Endothelial cell (in vitro differentiated cells): ENCODE measurements at regions not wholly inside any gene's neighbourhood (a gene's known extent, or its start where the extent isn't known, plus 50 kb on each side); places are given as distances from the start of the nearest gene placed in this dataset.

ENCODE experiments used
- DNase-seq: peaks from one replicate; pipeline ENCODE4 v3.0.0; 2021; ENCODE audit warnings: low spot score
- H3K27ac Mint-ChIP-seq: one replicate; pipeline ENCODE4 v1.8.0; 2021; ENCODE audit warnings: mixed read lengths, inconsistent platforms; ENCODE audit not compliant: unreplicated experiment
- H3K27me3 Mint-ChIP-seq: one replicate; pipeline ENCODE4 v1.8.0; 2021; ENCODE audit warnings: mild to moderate bottlenecking, moderate library complexity, mixed read lengths, inconsistent platforms; ENCODE audit not compliant: unreplicated experiment
- H3K36me3 Mint-ChIP-seq: one replicate; pipeline ENCODE4 v1.8.0; 2021; ENCODE audit warnings: mild to moderate bottlenecking, low read depth, mixed read lengths, inconsistent platforms; ENCODE audit not compliant: unreplicated experiment
- H3K4me1 Mint-ChIP-seq: one replicate; pipeline ENCODE4 v1.8.0; 2021; ENCODE audit warnings: mild to moderate bottlenecking, mixed read lengths, inconsistent platforms; ENCODE audit not compliant: unreplicated experiment
- H3K4me3 Mint-ChIP-seq: one replicate; pipeline ENCODE4 v1.8.0; 2021; ENCODE audit warnings: mild to moderate bottlenecking, mixed read lengths, inconsistent platforms; ENCODE audit not compliant: unreplicated experiment
- H3K9me3 Mint-ChIP-seq: one replicate; pipeline ENCODE4 v1.8.0; 2021; ENCODE audit warnings: mixed read lengths, inconsistent platforms; ENCODE audit not compliant: unreplicated experiment
- TF ChIP-seq, protein P1 (sequence below): fragments of 200-600 bp; sonication (generic); IDR thresholded peaks from one replicate; pipeline ENCODE4 v1.5.0; 2021; ENCODE audit warnings: antibody characterized with exemption; ENCODE audit not compliant: unreplicated experiment

DNA sequence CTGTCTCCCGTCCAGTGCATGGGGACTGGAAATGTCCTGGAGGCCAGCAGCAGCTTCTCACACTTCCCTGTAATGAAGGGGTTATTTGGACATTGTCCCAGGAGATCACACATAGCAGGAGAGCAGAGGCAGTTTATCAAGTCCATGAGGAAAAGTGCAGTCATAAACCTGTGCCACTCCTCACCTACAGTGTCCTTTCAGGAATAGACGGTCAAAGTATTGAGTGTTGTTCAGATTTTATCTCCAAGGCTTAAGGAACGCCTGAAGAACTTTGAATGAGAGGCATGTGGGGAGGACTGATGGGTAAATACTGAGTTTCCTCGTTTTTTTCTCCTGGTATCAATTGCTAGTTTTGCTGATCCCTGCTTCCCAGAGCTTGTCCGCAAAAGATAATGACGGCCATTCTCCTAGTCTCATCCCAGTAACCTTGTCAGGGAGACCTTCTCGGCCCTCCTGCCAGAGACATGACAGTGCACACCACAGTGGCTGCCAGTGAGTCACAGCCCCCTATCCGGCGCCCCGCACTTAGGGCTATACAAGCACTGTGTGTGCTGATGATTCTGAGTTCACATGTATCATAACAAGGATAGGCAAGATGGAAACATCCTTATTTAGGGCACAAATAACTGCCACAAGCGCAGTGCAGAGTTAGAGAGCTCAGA is 495.5 kb upstream of the MGMT start:
- TF ChIP-seq, protein P1, sequence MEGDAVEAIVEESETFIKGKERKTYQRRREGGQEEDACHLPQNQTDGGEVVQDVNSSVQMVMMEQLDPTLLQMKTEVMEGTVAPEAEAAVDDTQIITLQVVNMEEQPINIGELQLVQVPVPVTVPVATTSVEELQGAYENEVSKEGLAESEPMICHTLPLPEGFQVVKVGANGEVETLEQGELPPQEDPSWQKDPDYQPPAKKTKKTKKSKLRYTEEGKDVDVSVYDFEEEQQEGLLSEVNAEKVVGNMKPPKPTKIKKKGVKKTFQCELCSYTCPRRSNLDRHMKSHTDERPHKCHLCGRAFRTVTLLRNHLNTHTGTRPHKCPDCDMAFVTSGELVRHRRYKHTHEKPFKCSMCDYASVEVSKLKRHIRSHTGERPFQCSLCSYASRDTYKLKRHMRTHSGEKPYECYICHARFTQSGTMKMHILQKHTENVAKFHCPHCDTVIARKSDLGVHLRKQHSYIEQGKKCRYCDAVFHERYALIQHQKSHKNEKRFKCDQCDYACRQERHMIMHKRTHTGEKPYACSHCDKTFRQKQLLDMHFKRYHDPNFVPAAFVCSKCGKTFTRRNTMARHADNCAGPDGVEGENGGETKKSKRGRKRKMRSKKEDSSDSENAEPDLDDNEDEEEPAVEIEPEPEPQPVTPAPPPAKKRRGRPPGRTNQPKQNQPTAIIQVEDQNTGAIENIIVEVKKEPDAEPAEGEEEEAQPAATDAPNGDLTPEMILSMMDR: no peak
- DNase-seq: no peak
- no peaks in the 10 kb centered on the region for H3K4me1 Mint-ChIP-seq
- H3K36me3 Mint-ChIP-seq: no peaks in the 10 kb centered on the region
- no peak overlapping the region for H3K27ac Mint-ChIP-seq
- peaks cover 3% of the 10 kb centered on the region for H3K27me3 Mint-ChIP-seq
- no peaks in the 10 kb centered on the region for H3K9me3 Mint-ChIP-seq
- no peak overlapping the region for H3K4me3 Mint-ChIP-seq

DNA sequence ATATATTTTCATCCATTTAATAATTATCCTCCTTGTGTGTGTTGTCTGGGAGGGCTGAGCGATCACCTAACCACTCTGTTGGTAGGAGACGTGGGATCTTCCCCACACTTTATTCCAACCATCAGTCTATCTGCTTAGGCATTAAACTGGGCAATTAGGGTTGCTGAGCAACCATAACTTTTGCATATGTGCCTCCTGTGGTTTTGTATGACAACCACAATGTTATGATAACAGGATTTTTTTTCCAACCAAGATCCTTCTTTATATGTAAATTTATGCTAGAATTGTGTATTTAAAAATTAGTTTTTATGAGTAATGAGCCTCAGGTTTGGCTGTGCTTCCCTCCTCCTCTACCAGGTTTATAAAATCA is 495.0 kb upstream of the MGMT start:
- Mint-ChIP-seq H3K27ac (no peak overlapping the region), H3K4me1 (no peaks in the 10 kb centered on the region), H3K27me3 (peaks cover 3% of the 10 kb centered on the region), H3K9me3 (no peaks in the 10 kb centered on the region), H3K4me3 (no peak overlapping the region), H3K36me3 (no peaks in the 10 kb centered on the region)
- DNase-seq: no peak
- TF ChIP-seq, protein P1: no peak

DNA sequence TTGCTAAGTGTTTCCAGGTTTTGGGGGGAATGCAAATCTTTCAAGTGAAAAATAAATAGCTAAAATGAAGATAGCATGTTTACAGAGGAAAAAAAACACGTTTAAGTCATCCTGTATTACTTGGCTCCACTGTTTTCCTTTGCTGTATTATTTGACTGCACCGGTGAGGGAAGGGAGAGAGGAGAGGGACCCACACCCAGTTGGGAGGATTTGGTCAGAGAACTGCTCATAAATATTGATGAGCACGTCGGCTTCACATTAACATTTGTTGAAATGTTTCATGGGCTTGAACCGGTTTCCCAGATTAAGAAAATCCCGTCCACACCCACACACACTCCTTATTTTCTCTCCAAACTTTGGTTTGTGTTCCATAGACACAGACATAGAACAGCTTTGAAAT is 493.8 kb upstream of the MGMT start:
- Mint-ChIP-seq H3K4me1 (no peaks in the 10 kb centered on the region), H3K27ac (no peak overlapping the region), H3K4me3 (no peak overlapping the region), H3K9me3 (no peaks in the 10 kb centered on the region), H3K27me3 (peaks cover 6% of the 10 kb centered on the region), H3K36me3 (no peaks in the 10 kb centered on the region)
- TF ChIP-seq, protein P1: no peak
- DNase-seq: no peak

DNA sequence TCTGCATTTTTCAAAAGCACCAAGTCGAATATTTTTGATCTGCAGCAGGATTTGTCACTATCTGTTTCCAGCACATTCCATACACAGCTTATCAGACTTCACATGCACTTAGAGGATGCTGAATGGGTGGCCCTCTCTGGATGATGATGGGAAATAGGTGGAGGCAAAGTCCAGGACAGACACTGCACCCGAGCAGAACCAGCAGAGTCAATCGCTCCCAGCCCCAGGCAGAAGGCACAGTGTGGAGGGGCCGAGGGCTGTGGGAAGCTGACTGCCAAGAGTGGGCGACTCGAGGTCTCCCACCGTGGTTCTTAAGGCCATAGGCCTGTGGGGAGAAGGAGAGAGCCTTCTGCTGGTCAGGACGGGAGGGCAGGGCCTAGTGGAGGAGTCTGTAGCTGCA is 490.2 kb upstream of the MGMT start:
- Mint-ChIP-seq H3K27me3 (peaks cover 3% of the 10 kb centered on the region), H3K27ac (no peak overlapping the region), H3K9me3 (no peaks in the 10 kb centered on the region), H3K4me3 (no peak overlapping the region), H3K36me3 (no peaks in the 10 kb centered on the region), H3K4me1 (peaks cover 2% of the 10 kb centered on the region)
- TF ChIP-seq, protein P1: no peak
- DNase-seq: no peak

DNA sequence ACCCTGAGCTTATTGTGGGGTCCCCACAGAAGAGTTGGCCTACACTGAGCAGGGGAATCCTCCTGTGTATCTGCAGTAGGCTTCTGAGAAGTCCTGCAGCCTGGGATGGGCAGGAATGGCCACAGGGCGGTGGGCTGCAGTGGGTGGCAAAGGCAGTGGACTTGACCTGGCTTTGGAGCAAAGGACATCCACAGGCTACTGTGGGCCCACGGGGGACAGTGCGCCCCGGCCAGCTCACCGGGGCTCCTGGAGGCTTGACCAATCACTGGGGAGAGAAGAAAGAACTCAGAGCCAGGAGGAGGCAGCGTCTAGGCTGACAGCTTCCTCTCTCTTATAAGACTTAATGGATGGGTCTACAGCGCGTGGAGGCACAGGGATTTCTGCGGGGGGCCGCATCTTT is 488.8 kb upstream of the MGMT start:
- no peak for DNase-seq
- peaks cover 3% of the 10 kb centered on the region for H3K27me3 Mint-ChIP-seq
- H3K4me1 Mint-ChIP-seq: peaks cover 4% of the 10 kb centered on the region
- H3K36me3 Mint-ChIP-seq: no peaks in the 10 kb centered on the region
- TF ChIP-seq, protein P1: no peak
- H3K4me3 Mint-ChIP-seq: no peak overlapping the region
- no peak overlapping the region for H3K27ac Mint-ChIP-seq
- H3K9me3 Mint-ChIP-seq: no peaks in the 10 kb centered on the region
